ENCODE measurements at regions not wholly inside any gene's neighbourhood (a gene's known extent, or its start where the extent isn't known, plus 50 kb on each side); places are given as distances from the start of the nearest gene placed in this dataset.

GRCh38 chr13:50408068-50408467, 392.8 kb downstream of the KCNRG start:
- TF ChIP-seq CTCF (IDR thresholded peaks at IDR 0.05; ENCODE audit: low read depth, low read length, missing control alignments): no peak
- DNase-seq (ENCODE audit: low read depth): no peak
- in situ Hi-C loops (cut with HindIII; ENCODE audit: low sequenced_read_pairs): no loop called here
- H3K4me3 ChIP-seq (ENCODE audit: low read depth, low read length): no peak overlapping the region

- no peak for TF ChIP-seq CTCF (IDR thresholded peaks at IDR 0.05; ENCODE audit: low read depth, low read length, missing control alignments)
- no peak for DNase-seq (ENCODE audit: low read depth)
- in situ Hi-C loops (cut with HindIII; ENCODE audit: low sequenced_read_pairs): no loop called here
- no peak overlapping the region for H3K4me3 ChIP-seq (ENCODE audit: low read depth, low read length)
Measured at GRCh38 chr13:50409220-50409619, 394.0 kb downstream of the KCNRG start.

- no peak for TF ChIP-seq CTCF (IDR thresholded peaks at IDR 0.05; ENCODE audit: low read depth, low read length, missing control alignments)
- in situ Hi-C loops (cut with HindIII; ENCODE audit: low sequenced_read_pairs): no loop called here
- no peak overlapping the region for H3K4me3 ChIP-seq (ENCODE audit: low read depth, low read length)
- no peak for DNase-seq (ENCODE audit: low read depth)
Measured at GRCh38 chr13:50410921-50411746, 395.9 kb downstream of the KCNRG start.

GRCh38 chr13:50412046-50412617, 396.9 kb downstream of the KCNRG start:
- in situ Hi-C loops (cut with HindIII; ENCODE audit: low sequenced_read_pairs): no loop called here
- no peak for TF ChIP-seq CTCF (IDR thresholded peaks at IDR 0.05; ENCODE audit: low read depth, low read length, missing control alignments)
- H3K4me3 ChIP-seq (ENCODE audit: low read depth, low read length): no peak overlapping the region
- no peak for DNase-seq (ENCODE audit: low read depth)

GRCh38 chr13:50414640-50415039, 399.4 kb downstream of the KCNRG start:
- H3K4me3 ChIP-seq (ENCODE audit: low read depth, low read length): no peak overlapping the region
- DNase-seq (ENCODE audit: low read depth): no peak
- in situ Hi-C loops (cut with HindIII; ENCODE audit: low sequenced_read_pairs): no loop called here
- TF ChIP-seq CTCF (IDR thresholded peaks at IDR 0.05; ENCODE audit: low read depth, low read length, missing control alignments): no peak

- in situ Hi-C loops (cut with HindIII; ENCODE audit: low sequenced_read_pairs): no loop called here
Measured at GRCh38 chr13:50415428-50415827, 400.2 kb downstream of the KCNRG start.

More at GRCh38 chr13:50415428-50415827, 400.2 kb downstream of the KCNRG start:
- no peak for TF ChIP-seq CTCF (IDR thresholded peaks at IDR 0.05; ENCODE audit: low read depth, low read length, missing control alignments)
- DNase-seq (ENCODE audit: low read depth): no peak
- H3K4me3 ChIP-seq (ENCODE audit: low read depth, low read length): no peak overlapping the region

All from astrocyte of the cerebellum (primary cell).